ENCODE measurements at regions not wholly inside any gene's neighbourhood (a gene's known extent, or its start where the extent isn't known, plus 50 kb on each side); places are given as distances from the start of the nearest gene placed in this dataset.

DNA sequence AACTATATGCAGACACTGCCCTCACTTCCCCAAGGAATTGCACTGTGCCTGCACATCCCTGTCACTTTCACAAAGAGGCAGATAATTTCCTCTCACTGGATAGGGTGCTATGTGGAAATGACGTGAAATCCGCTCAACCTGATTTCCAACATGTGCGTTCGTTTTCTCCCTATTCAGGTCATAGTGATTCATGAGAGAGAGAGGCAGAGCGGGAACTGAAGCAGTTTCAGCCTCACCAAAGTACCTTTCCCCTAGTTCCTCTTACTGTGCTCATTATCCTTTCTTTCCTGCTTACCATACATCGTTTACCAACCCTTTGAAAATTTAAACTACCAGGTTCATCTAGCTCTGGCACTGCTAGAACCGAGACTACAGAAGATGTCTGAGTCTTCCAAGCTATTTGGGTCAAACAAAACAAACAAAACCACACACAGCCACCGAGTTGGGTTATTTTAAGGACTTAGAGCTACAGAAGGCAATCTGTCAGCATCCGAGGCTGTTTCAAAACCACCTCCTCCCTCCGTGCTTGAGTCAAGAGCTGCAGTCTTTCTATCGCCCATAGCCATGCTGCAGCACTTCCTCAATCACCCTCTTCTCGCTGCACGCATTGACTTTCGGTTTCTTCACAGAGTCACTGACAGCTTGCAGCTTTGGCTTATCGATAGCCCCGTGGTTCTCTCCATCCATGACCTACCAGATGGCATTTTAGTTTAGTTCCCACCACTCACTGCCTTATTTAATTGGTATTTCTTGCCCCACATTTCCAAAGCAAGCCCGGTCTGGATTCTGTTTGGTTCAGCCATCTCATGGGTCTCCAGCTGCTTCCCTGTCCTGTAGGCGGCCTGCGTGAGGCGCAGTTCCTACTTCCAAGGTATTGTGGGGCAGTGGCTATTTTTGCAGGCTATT, 1395.8 kb downstream of the EFNB2 start:
- TF ChIP-seq EZH2 (IDR thresholded peaks at IDR 0.05) (no peak), POLR2AphosphoS5 (IDR thresholded peaks at IDR 0.05; ENCODE audit: borderline replicate concordance, low read depth, low read length) (no peak), FOXP2 (optimal IDR thresholded peaks at IDR 0.05; ENCODE audit: control extremely low read depth, extremely low read length, insufficient read depth) (no peak)

All from SK-N-MC (cell line).